Body of pancreas (tissue), 4 donors: ENCODE measurements at regions not wholly inside any gene's neighbourhood (a gene's known extent, or its start where the extent isn't known, plus 50 kb on each side); places are given as distances from the start of the nearest gene placed in this dataset.
"Not testable (repeated sequence)": the region's sequence is repeated elsewhere in the genome, so short reads cannot be mapped to it uniquely, and the experiment has no call there.

ENCODE experiments used
- ATAC-seq: fragments of 150-250 bp; one replicate; pipeline ENCODE4 v1.9.1; 2016
- DNase-seq, 4 donors: peaks; one replicate each; pipeline ENCODE4 v3.0.0-alpha.2; 2019
- H3K27ac ChIP-seq, 4 donors: fragments of 200-600 bp; sonication (generic); 1 replicate in 3 of 4; 2 replicates in 1 of 4; pipeline versions ENCODE4 v1.5.1 to v1.6.1; 2016 to 2019; ENCODE audit warnings: mild to moderate bottlenecking in 1 of 4, mixed read lengths in 1 of 4, moderate library complexity in 1 of 4
- H3K27me3 ChIP-seq, 2 donors: fragments of 200-600 bp; sonication (generic); one replicate each; pipeline ENCODE4 v1.6.0; 2016; ENCODE audit warnings: mild to moderate bottlenecking in 1 of 2
- H3K36me3 ChIP-seq, 2 donors: fragments of 200-600 bp; sonication (generic); replicated peaks in 1 of 2; 2 replicates each; pipeline ENCODE4 v1.5.1; 2016; ENCODE audit warnings: low read depth in 2 of 2; ENCODE audit not compliant: insufficient read depth in 1 of 2
- H3K4me1 ChIP-seq: fragments of 200-600 bp; sonication (generic); one replicate; pipeline ENCODE4 v1.6.0; 2016
- H3K4me3 ChIP-seq, 2 donors: fragments of 200-600 bp; sonication (generic); 1 replicate in 1 of 2; 2 replicates in 1 of 2; pipeline ENCODE4 v1.5.1; 2016 to 2019
- H3K9me3 ChIP-seq, 3 donors: fragments of 200-600 bp; sonication (generic); 1 replicate in 2 of 3; 2 replicates in 1 of 3; pipeline ENCODE4 v1.5.1; 2016
- POLR2A ChIP-seq, 3 donors: fragments of 450-650 bp; IDR thresholded peaks; one replicate each; pipeline ENCODE4 v1.6.1; 2016; ENCODE audit warnings: antibody characterized with exemption in 3 of 3, mild to moderate bottlenecking in 2 of 3
- WGBS, 2 donors: methylation state at CpG; one replicate each; pipeline ENCODE4 v1.1.5; 2017; 5-methylcytosine and 5-hydroxymethylcytosine counted together
- intact Hi-C: fragments of 100-400 bp; cut with DNase I; formaldehyde crosslinking; loops from one replicate; pipeline ENCODE4 v1.15.1; 2023
- TF ChIP-seq, protein P1 (sequence below), 7 experiments: fragments of 450-650 bp in 4 of 7; fragments of 200-600 bp in 3 of 7; sonication (generic) in 3 of 7; IDR thresholded peaks; one replicate each; pipeline ENCODE4 v1.5.1; 2016 to 2019; ENCODE audit warnings: antibody characterized with exemption in 7 of 7

DNA sequence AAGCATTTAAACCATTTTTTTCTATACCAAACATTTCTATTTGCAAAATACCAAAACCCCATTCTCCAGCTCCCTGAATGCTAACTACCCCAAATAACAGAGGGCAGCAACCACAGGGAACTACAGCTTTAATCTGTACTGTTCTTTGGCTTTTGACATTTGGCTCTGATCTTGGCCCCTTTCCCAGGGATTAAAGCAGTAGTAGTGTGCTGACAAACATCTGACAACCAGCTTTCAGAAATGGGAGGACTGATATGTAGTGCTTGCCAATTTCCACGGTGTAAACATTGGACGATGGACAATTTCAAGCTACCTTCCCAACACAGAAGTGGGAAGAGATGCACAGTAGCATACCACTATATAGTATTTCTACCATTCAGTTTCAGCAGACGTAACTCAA is 88.4 kb upstream of the TEAD1 start:
- intact Hi-C loops: no loop called here
- Histone ChIP-seq H3K4me3 (no peak overlapping the region), H3K27me3 (no peaks in the 10 kb centered on the region), H3K36me3 (no peaks in the 10 kb centered on the region), H3K9me3 (no peaks in the 10 kb centered on the region), H3K27ac (no peak overlapping the region), H3K4me1 (peaks cover 4% of the 10 kb centered on the region)
- no peak for TF ChIP-seq POLR2A (IDR thresholded peaks at IDR 0.05)
- TF ChIP-seq, protein P1, sequence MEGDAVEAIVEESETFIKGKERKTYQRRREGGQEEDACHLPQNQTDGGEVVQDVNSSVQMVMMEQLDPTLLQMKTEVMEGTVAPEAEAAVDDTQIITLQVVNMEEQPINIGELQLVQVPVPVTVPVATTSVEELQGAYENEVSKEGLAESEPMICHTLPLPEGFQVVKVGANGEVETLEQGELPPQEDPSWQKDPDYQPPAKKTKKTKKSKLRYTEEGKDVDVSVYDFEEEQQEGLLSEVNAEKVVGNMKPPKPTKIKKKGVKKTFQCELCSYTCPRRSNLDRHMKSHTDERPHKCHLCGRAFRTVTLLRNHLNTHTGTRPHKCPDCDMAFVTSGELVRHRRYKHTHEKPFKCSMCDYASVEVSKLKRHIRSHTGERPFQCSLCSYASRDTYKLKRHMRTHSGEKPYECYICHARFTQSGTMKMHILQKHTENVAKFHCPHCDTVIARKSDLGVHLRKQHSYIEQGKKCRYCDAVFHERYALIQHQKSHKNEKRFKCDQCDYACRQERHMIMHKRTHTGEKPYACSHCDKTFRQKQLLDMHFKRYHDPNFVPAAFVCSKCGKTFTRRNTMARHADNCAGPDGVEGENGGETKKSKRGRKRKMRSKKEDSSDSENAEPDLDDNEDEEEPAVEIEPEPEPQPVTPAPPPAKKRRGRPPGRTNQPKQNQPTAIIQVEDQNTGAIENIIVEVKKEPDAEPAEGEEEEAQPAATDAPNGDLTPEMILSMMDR (IDR thresholded peaks at IDR 0.05): no peak
- WGBS, 2 donors: 19 to 34% methylated on average over 3 of the region's 3 CpGs
- no peak for ATAC-seq
- peak in 2 of 4 donors; percentile 6 to 7 for DNase-seq

DNA sequence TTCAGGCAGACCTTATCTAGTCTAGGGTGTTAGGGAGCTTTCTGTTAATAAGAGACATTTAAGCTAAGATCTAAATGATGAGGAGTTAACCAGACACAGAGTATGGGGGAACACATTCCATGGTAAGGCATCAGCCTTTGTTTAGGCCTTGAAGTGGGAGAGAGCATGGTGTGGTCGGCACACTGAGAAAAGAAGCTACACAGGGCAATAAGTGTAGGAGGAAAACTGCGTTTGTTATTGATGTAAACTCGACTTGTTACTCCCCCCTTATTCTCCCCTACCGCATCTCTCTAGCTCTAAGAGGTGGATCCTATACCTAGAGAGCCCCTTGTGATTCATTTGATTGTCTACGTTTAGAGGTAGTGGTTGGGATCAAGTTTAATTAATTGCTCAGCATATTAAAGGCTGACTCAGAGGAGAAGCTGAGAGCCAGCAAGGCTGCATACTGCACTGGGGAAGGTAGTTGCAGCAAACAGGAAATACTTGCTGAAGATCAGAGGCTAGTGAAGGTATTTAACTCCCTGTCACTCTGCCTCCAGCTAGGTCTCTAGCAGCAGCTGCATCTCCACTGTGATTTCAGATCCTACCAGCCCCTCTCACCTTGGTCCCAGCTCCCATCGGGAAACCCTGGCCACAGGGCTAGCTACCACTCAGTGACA is 86.8 kb upstream of the TEAD1 start:
- no peak for TF ChIP-seq POLR2A (IDR thresholded peaks at IDR 0.05)
- TF ChIP-seq, protein P1 (IDR thresholded peaks at IDR 0.05): no peak
- H3K27me3 ChIP-seq: no peaks in the 10 kb centered on the region
- H3K36me3 ChIP-seq: no peaks in the 10 kb centered on the region
- DNase-seq: peak in 1 of 4 donors; percentile 12
- intact Hi-C loops: no loop called here
- 60 to 66% methylated on average over 6 of the region's 6 CpGs for WGBS, 2 donors
- peaks cover 4% of the 10 kb centered on the region for H3K4me1 ChIP-seq
- H3K27ac ChIP-seq: no peak overlapping the region
- no peak for ATAC-seq
- H3K9me3 ChIP-seq: no peaks in the 10 kb centered on the region
- no peak overlapping the region for H3K4me3 ChIP-seq

DNA sequence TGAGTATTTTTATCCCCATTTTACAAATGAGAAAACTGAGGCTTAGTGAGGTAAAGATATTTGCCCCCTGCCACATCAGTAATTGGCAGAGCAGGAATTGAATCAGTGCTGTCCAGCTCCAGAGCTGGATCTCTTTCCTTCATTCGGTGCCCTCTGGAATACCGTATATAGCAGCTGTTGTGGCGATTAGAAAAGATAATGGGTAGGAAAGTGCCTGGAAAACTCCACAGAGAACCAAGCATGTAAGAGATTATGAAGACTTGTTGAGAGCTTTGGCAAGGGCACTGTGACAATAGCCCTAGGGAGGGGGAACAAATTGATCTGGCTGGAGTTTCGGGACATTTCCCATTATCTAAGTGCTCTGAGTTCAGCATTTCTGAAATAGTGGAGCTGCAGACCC is 82.5 kb upstream of the TEAD1 start:
- Histone ChIP-seq H3K27me3 (no peaks in the 10 kb centered on the region), H3K36me3 (no peaks in the 10 kb centered on the region), H3K9me3 (no peaks in the 10 kb centered on the region), H3K27ac (no peak overlapping the region), H3K4me3 (no peak overlapping the region), H3K4me1 (no peaks in the 10 kb centered on the region)
- DNase-seq: no peak
- intact Hi-C loops: no loop called here
- TF ChIP-seq, protein P1 (IDR thresholded peaks at IDR 0.05): no peak
- no peak for TF ChIP-seq POLR2A (IDR thresholded peaks at IDR 0.05)
- no peak for ATAC-seq
- WGBS, 2 donors: 76 to 81% methylated on average over 4 of the region's 4 CpGs

DNA sequence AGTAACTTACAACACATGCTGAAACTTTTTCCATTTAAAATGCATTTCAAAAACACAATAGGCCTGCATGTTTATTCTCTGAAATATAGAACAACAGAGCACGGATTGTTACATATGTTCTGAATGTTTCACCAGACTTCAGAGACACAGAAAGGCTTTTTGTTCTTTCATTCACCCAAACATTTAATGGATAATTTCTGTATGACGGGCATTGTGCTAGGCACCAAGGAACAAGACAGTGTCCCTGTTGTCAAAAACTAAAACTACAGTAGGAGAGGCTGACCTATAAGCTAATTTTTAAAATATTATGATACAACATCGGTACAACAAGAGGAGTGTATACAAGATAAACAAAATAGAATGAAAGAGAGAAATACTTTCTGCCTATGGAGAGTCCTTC is 81.9 kb upstream of the TEAD1 start:
- no peaks in the 10 kb centered on the region for H3K4me1 ChIP-seq
- no peaks in the 10 kb centered on the region for H3K36me3 ChIP-seq
- no peaks in the 10 kb centered on the region for H3K9me3 ChIP-seq
- H3K27ac ChIP-seq: no peak overlapping the region
- DNase-seq: no peak
- H3K4me3 ChIP-seq: no peak overlapping the region
- no peaks in the 10 kb centered on the region for H3K27me3 ChIP-seq
- no peak for ATAC-seq
- intact Hi-C loops: no loop called here
- TF ChIP-seq, protein P1 (IDR thresholded peaks at IDR 0.05): no peak
- no peak for TF ChIP-seq POLR2A (IDR thresholded peaks at IDR 0.05)
- 73 to 79% methylated on average over 3 of the region's 3 CpGs for WGBS, 2 donors

DNA sequence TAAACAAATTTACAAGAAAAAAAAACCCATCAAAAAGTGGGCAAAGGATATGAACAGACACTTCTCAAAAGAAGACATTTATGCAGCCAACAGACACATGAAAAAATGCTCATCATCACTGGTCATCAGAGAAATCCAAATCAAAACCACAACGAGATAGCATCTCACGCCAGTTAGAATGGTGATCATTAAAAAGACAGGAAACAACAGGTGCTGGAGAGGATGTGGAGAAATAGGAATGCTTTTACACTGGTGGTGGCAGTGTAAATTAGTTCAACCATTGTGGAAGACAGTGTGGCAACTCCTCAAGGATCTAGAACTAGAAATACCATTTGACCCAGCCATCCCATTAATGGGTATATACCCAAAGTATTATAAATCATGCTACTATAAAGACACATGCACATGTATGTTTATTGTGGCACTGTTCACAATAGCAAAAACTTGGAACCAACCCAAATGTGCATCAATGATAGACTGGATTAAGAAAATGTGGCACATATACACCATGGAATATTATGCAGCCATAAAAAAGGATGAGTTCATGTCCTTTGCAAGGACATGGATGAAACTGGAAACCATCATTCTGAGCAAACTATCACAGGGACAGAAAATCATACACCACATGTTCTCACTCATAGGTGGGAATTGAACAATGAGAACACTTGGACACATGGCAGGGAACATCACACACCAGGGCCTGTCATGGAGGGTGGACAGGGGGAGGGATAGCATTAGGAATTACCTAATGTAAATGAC is 79.0 kb upstream of the TEAD1 start:
- not testable (repeated sequence) for ATAC-seq, DNase-seq, H3K4me1 ChIP-seq, H3K9me3 ChIP-seq, H3K4me3 ChIP-seq, H3K27me3 ChIP-seq, H3K27ac ChIP-seq, H3K36me3 ChIP-seq
- 93 to 94% methylated on average over 2 of the region's 2 CpGs for WGBS, 2 donors
- intact Hi-C loops: loop anchor here (5.0 kb wide), 1 partner anchor 292 kb away; no protein-coding TSS in a partner anchor
